Breast epithelium (tissue), 3 donors: ENCODE measurements at regions not wholly inside any gene's neighbourhood (a gene's known extent, or its start where the extent isn't known, plus 50 kb on each side); places are given as distances from the start of the nearest gene placed in this dataset.

Source experiments
- CTCF ChIP-seq, 3 donors: fragments of 450-650 bp; IDR thresholded peaks; one replicate each; pipeline ENCODE4 v1.5.1; 2016 to 2017; ENCODE audit warnings: antibody characterized with exemption in 3 of 3, mild to moderate bottlenecking in 3 of 3, moderate library complexity in 3 of 3
- POLR2AphosphoS5 ChIP-seq, 3 donors: sonication (generic); formaldehyde crosslinking; IDR thresholded peaks; one replicate each; pipeline ENCODE4 v1.6.1; 2017; ENCODE audit warnings: antibody characterized with exemption in 3 of 3

GRCh38 chr5:68365889-68366288, 150.3 kb downstream of the PIK3R1 start:
- TF ChIP-seq CTCF (IDR thresholded peaks at IDR 0.05) (no peak), POLR2AphosphoS5 (IDR thresholded peaks at IDR 0.05) (no peak)
